Endothelial cell of umbilical vein (primary cell): ENCODE measurements at regions not wholly inside any gene's neighbourhood (a gene's known extent, or its start where the extent isn't known, plus 50 kb on each side); places are given as distances from the start of the nearest gene placed in this dataset.

Source experiments
- EZH2 ChIP-seq: IDR thresholded peaks from 2 replicates; pipeline ENCODE4 v1.6.1; 2012; ENCODE audit warnings: borderline replicate concordance, low read depth, mild to moderate bottlenecking, moderate library complexity, low read length, inconsistent platforms; ENCODE audit not compliant: severe bottlenecking
- POLR2A ChIP-seq: IDR thresholded peaks from 2 replicates; pipeline ENCODE4 v1.6.1; 2012; ENCODE audit warnings: low read depth, mild to moderate bottlenecking, control low read depth, low read length
- TF ChIP-seq, protein P1 (sequence below), 2 donors: IDR thresholded peaks; 1 replicate in 1 of 2; 2 replicates in 1 of 2; pipeline ENCODE4 v1.5.1; 2011; ENCODE audit warnings: low read length in 2 of 2, mild to moderate bottlenecking in 2 of 2, moderate library complexity in 2 of 2, control low read depth in 1 of 2, inconsistent platforms in 1 of 2, low read depth in 1 of 2; ENCODE audit not compliant: insufficient read depth in 1 of 2; ENCODE audit errors: extremely low read depth in 1 of 2
- TF ChIP-seq, protein P2 (sequence below): IDR thresholded peaks from 2 replicates; pipeline ENCODE4 v1.6.1; 2011; ENCODE audit not compliant: insufficient read depth, insufficient read length

DNA sequence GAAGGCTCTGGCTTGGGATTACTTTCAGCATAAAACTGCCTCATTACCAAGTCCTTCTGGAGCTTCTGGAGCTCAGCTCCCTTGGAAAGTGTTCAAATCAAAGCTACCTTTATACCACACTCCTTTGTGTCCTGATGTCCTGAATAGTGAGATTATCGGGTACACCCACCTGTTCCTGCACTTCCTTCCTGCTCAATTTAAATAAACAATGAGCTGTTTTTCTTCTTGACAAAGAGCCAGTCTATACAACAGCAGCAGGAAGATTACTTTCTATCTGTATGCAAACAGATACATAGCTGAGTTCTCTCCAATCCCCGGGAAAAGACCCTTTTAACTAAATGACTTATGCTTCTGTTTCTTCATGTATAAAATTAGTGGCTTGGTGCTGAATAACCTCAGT, 258.0 kb upstream of the FMN2 start:
- TF ChIP-seq POLR2A, result no peak
- TF ChIP-seq, protein P1, sequence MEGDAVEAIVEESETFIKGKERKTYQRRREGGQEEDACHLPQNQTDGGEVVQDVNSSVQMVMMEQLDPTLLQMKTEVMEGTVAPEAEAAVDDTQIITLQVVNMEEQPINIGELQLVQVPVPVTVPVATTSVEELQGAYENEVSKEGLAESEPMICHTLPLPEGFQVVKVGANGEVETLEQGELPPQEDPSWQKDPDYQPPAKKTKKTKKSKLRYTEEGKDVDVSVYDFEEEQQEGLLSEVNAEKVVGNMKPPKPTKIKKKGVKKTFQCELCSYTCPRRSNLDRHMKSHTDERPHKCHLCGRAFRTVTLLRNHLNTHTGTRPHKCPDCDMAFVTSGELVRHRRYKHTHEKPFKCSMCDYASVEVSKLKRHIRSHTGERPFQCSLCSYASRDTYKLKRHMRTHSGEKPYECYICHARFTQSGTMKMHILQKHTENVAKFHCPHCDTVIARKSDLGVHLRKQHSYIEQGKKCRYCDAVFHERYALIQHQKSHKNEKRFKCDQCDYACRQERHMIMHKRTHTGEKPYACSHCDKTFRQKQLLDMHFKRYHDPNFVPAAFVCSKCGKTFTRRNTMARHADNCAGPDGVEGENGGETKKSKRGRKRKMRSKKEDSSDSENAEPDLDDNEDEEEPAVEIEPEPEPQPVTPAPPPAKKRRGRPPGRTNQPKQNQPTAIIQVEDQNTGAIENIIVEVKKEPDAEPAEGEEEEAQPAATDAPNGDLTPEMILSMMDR (IDR thresholded peaks at IDR 0.05; ENCODE audit: extremely low read depth in 1 of 2, insufficient read depth in 1 of 2, low read depth in 1 of 2, low read length in 2 of 2), result no peak
- no peak for TF ChIP-seq EZH2
- TF ChIP-seq, protein P2, sequence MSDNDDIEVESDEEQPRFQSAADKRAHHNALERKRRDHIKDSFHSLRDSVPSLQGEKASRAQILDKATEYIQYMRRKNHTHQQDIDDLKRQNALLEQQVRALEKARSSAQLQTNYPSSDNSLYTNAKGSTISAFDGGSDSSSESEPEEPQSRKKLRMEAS, result no peak
